DMS53 (cell line): ENCODE measurements at regions not wholly inside any gene's neighbourhood (a gene's known extent, or its start where the extent isn't known, plus 50 kb on each side); places are given as distances from the start of the nearest gene placed in this dataset.
A peak's percentile ranks its signal among the peaks of the same experiment; 100 is the strongest.
"Not testable (repeated sequence)": the region's sequence is repeated elsewhere in the genome, so short reads cannot be mapped to it uniquely, and the experiment has no call there.

Experiments used
- DNase-seq: peaks from one replicate; lab custom pipeline; 2025; lab: John Stamatoyannopoulos, UW

- DNase-seq = peak; percentile 7
These were observed 75.0 kb upstream of the SPATA16 start for GRCh38 chr3:173216063-173216462.

- DNase-seq = no peak
These were observed 73.5 kb upstream of the SPATA16 start for GRCh38 chr3:173214576-173214975.

- DNase-seq = no peak
These were observed 58.5 kb upstream of the SPATA16 start for GRCh38 chr3:173199568-173199967.

- not testable (repeated sequence) for DNase-seq
These were observed 53.8 kb upstream of the SPATA16 start for GRCh38 chr3:173194868-173195267.

- no peak for DNase-seq
These were observed 50.6 kb upstream of the SPATA16 start for GRCh38 chr3:173191611-173192010.
